ENCODE measurements at regions not wholly inside any gene's neighbourhood (a gene's known extent, or its start where the extent isn't known, plus 50 kb on each side); places are given as distances from the start of the nearest gene placed in this dataset.

DNA sequence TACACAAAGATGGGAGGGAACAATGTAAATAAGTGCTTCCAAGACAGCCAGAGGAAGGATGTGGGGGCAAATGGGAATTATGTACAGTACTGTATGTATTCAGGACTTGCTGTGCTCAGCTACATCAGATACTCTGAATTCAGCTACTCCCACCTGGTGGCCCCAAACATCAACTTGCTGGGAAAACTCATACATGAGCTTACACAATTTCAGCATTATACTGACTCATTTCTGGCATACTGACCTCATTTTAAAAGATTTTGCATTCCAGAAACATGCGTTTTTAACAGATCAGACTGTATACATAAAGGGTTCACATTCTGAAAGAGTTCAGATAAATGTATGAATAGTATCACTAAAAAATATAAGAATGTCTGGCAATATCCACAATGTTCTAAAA lies 59.7 kb downstream of the GPX5 start:
- no peak for DNase-seq

- no peak for DNase-seq
Measured at GRCh38 chr6:28586324-28586723, 60.6 kb downstream of the GPX5 start.

DNA sequence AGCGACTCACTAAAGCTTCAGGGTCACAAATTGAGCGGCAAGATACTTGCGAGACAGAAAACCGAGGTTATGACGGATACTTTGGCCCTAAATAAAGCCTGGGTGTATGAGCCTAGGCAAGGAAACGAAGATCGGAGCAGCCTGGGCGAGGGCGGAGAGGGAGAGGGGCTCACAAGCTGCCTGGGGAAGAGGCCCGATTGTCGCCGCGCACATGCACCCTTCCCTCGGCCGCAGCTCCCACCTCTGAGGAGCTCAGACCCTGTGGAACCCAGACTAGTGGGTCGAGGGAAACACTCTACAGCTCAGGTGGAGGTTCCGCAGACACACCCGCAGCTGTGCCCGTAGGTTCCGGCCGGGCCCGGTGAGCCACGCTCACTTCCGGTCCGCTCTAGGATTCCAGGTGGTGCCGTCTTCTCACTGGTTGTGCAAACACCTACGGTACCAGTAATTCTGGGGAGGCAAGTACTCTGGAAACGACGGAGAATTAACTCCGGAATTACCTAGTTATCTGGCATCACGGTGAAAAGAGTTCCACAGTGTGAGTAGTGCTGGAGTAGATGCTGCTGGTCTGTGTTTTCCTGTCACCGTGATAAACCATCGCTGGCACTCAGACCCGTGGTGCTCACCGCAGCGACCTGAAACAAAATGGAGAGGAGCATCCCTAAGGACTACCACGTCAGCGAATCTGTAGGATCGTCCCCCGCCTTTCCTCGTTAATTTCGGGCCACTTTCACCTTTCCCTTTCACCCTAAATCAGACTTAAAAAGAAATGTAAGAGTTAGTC lies 61.5 kb downstream of the GPX5 start:
- DNase-seq: peak in 43 of 56 donors; percentile 6 to 79 (median 36)

GRCh38 chr6:28587746-28588075 lies 62.0 kb downstream of the GPX5 start:
- DNase-seq: peak in 3 of 56 donors; percentile 46 to 60 (median 57)

DNA sequence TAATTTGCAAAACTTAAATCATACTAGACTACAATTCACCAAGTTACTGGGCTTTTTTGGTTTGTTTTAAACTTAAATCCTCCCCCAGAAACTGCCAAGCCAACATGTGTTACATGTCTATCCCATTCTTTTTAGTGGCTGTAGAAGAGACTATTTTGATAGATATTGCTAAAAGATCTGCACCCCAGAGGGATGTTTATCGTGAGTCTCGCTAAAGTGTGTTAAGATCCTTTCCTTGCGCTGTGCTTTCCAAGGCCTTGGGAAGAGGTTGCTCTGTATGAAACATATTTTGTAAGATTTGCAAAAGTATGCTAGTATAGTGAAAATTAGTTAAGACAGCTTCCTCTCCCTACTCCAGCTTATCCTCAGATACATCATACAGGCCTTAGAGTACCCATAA lies 63.0 kb downstream of the GPX5 start:
- DNase-seq: no peak

GRCh38 chr6:28589234-28589956 lies 63.7 kb downstream of the GPX5 start:
- peak in 22 of 56 donors; percentile 4 to 63 (median 18) for DNase-seq

DNA sequence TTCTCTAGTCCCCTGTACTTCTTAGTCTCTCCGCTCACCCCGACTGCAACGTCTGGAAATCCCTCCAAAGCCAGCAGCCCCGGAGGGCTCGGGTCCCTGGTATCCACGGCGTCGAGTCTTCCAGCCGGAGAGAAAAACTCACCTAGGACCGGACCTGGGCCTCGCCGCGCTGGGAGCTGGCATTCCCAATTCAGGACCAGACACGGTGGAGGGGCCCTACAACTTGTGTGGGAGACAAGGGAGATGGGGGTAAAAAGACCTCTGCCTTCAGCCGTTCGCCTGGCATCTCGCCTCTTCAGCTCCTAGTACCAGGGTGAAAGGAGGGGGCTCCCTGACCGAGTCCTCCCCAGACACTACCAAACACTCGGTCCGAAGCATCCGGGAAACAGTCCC lies 64.3 kb downstream of the GPX5 start:
- DNase-seq: peak in 1 of 56 donors; percentile 2

DNA sequence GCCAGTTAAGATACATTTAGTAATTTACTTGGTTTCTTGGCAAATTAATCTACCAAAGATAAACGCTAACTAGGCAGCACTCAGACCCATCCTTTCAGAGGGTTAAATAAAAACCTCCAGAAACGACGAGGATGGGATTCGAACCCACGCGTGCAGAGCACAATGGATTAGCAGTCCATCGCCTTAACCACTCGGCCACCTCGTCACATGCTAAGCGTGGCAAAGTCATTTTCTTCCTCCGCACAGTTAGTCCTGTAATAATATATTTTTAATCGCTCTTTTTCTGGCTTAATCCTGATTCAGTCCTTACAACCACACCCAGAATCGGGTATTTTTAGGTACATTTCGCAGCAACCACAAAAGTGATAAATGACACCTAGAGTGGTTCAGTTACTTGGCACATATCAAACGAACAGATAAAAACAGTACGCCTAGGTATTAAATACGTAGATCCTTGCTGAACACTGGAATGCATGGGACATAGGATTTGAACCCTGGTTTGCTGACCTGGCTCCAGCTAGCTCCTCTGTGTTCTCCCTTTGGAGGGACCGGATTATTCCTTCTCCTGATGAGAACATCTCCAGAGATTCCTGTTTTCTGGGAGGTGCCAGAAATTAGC lies 71.6 kb downstream of the GPX5 start:
- DNase-seq: peak in 34 of 56 donors; percentile 6 to 77 (median 27)

DNA sequence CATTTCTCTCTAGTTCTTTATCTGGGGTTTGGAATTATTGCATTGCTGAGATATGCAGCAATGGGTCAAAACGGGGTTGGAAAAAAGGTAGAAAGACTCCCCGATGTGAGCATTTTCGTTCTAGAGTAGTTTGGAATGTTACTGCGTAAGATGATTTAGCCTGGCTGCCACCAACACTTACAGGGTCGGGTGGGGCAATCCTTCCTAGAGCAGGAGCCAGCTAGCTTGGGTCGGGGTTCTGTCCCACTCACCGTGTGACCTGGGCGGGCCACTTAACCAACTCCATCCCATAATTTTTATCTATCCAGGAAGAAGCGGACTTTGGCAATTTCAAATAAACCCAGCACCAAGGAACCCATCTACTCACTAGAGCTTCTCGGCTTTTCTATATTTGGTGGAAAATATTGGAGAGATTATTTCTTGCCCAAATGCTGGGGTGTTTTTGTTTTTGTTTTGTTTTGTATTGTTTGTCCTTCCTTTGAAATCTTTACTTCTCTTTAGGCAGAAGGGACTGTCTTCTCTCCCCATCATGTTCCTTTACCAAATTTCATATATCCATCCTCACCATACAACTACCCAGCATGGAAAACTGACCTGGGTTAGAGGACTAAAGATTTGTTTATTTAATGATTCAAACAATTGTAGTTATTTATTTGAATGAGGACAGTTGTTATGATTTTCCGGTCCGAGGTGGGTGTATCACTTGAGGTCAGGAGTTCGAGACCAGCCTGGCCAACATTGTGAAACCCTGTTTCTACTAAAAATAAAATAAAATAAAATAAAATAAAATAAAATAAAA lies 72.4 kb downstream of the GPX5 start:
- DNase-seq: peak in 2 of 56 donors; percentile 2 to 4

DNA sequence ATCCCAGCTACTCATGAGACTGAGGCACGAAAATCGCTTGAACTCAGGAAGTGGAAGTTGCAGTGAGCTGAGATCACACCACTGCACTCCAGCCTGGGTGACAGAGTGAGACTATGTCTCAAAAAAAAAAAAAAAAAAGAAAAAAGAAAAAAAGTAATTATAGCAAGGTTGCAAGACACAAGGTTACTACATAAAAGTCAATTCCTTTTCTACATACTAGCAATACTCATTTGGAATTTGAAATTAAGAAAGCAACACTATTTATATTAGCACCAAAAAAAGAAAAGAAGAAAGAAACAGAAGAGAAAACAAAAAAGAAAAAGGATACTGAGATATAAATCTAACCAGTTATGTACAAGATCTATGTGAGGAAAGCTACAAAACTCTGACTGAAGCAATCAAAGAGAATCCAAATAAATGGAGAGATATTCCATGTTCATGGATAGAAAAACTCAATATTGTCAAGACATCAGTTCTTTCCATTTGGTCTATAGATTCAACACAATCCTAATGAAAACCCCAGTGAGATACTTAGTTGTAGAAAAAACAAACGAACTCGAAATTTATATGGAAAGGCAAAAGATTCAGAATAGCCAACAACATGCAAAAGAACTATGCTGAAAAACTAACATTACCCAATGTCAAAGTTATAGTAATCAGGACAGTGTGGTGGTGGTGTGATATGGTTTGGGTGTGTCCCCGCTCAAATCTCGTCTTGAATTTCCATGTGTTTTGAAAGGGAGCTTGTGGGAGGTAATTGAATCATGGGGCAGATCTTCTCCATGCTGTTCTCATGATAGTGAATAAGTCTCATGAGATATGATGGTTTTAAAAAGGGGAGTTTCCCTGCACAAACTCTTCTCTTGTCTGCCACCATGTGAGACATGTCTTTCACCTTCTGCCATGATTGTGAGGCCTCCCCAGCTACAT lies 73.3 kb downstream of the GPX5 start:
- DNase-seq: no peak

- no peak for DNase-seq
Measured at GRCh38 chr6:28600245-28600644, 74.6 kb downstream of the GPX5 start.

- no peak for DNase-seq
Measured at GRCh38 chr6:28603891-28604290, 78.2 kb downstream of the GPX5 start.

- peak in 42 of 56 donors; percentile 3 to 73 (median 35) for DNase-seq
Measured at GRCh38 chr6:28606424-28607391, 81.0 kb downstream of the GPX5 start.

GRCh38 chr6:28607990-28608389 lies 82.3 kb downstream of the GPX5 start:
- DNase-seq: no peak

DNA sequence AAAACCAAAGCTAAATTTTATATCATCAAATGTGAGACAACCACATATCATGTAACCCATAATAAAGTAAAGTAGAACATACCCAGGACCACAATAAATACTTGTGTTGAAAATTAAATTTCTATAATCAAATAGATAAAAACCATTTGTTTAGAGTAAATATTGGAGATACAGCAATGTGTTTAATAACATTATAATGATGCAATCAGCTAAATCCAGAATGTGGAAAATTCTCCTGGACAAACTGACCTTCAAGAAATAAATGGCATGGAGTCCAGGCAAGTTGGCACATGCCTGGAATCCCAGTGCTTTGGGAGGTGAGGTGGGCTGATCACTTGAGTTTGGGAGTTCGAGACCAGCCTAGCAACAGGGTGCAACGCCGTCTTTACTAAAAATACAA lies 84.0 kb downstream of the GPX5 start:
- DNase-seq: no peak

- DNase-seq: no peak
Measured at GRCh38 chr6:28615616-28615954, 89.9 kb downstream of the GPX5 start.

- DNase-seq: no peak
Measured at GRCh38 chr6:28615955-28616747, 90.5 kb downstream of the GPX5 start.

GRCh38 chr6:28618898-28619555 lies 93.3 kb downstream of the GPX5 start:
- no peak for DNase-seq
